ENCODE measurements at regions not wholly inside any gene's neighbourhood (a gene's known extent, or its start where the extent isn't known, plus 50 kb on each side); places are given as distances from the start of the nearest gene placed in this dataset.

DNA sequence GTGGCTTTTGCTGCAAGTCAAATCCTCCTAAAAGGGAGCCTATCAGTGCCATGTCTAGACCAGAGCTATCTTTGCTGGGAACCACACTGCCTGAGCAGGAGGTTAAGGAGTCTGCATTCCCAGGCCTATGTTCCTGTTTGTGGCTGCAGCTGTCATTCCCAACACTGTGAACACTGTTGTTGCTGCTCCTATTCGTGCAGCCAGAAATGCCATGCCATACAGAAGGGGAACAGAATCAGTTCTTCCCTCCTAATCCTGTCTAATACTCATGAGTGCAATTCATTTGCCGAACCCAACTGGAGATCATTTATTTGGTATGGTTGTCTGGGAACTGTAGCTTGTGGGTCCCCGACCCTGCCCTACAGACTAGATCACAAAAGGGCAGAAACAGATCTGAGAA lies 406.5 kb upstream of the GJE1 start:
- TF ChIP-seq, protein P1, sequence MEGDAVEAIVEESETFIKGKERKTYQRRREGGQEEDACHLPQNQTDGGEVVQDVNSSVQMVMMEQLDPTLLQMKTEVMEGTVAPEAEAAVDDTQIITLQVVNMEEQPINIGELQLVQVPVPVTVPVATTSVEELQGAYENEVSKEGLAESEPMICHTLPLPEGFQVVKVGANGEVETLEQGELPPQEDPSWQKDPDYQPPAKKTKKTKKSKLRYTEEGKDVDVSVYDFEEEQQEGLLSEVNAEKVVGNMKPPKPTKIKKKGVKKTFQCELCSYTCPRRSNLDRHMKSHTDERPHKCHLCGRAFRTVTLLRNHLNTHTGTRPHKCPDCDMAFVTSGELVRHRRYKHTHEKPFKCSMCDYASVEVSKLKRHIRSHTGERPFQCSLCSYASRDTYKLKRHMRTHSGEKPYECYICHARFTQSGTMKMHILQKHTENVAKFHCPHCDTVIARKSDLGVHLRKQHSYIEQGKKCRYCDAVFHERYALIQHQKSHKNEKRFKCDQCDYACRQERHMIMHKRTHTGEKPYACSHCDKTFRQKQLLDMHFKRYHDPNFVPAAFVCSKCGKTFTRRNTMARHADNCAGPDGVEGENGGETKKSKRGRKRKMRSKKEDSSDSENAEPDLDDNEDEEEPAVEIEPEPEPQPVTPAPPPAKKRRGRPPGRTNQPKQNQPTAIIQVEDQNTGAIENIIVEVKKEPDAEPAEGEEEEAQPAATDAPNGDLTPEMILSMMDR (IDR thresholded peaks at IDR 0.05; ENCODE audit: insufficient read depth, low read length, poor library complexity, severe bottlenecking): no peak
- no peak for TF ChIP-seq EZH2phosphoT487 (conservative IDR thresholded peaks at IDR 0.05; ENCODE audit: low read length)
